H1 (cell line): ENCODE measurements at regions not wholly inside any gene's neighbourhood (a gene's known extent, or its start where the extent isn't known, plus 50 kb on each side); places are given as distances from the start of the nearest gene placed in this dataset.

ENCODE experiments used
- CTCF ChIA-PET: fragments of 300-600 bp; sonication (Branson Sonifier 250); formaldehyde crosslinking; loops from one replicate; lab custom pipeline; 2021; ENCODE audit not compliant: partially characterized antibody; lab: Charles Lee
- POLR2A ChIA-PET: fragments of 300-600 bp; sonication (Branson Sonifier 250); formaldehyde crosslinking; loops from one replicate; lab custom pipeline; 2021; ENCODE audit warnings: inconsistent platforms; ENCODE audit not compliant: partially characterized antibody; lab: Charles Lee
- DNase-seq, 2 experiments: peaks; one replicate each; pipeline versions ENCODE4 v3.0.0 to v3.0.0-alpha.2; 2010 to 2022; ENCODE audit warnings: low spot score in 2 of 2, low read depth in 1 of 2, mixed read lengths in 1 of 2
- FAIRE-seq: peaks from 2 replicates; lab custom pipeline; 2011; peaks lifted over from hg19 to GRCh38; lab: Jason Lieb, UNC
- H2AFZ ChIP-seq: 2 replicates; pipeline ENCODE4 v1.8.1; 2012; ENCODE audit warnings: low read length, inconsistent platforms
- H2AK5ac ChIP-seq: 2 replicates; pipeline ENCODE4 v1.6.1; 2013; ENCODE audit warnings: low read depth, low read length
- H2BK120ac ChIP-seq: replicated peaks from 2 replicates; pipeline ENCODE3; 2013; ENCODE audit warnings: low read depth, low read length, inconsistent platforms
- H2BK12ac ChIP-seq: 2 replicates; pipeline ENCODE4 v1.6.1; 2013; ENCODE audit warnings: low read depth, low read length
- H2BK15ac ChIP-seq: 2 replicates; pipeline ENCODE4 v1.6.1; 2013; ENCODE audit warnings: low read length
- H2BK20ac ChIP-seq: 2 replicates; pipeline ENCODE4 v1.6.1; 2013; ENCODE audit warnings: low read length
- H2BK5ac ChIP-seq: 2 replicates; pipeline ENCODE4 v1.6.1; 2013; ENCODE audit warnings: low read depth, low read length
- H3K14ac ChIP-seq: 2 replicates; pipeline ENCODE4 v1.6.1; 2013; ENCODE audit warnings: inconsistent platforms; ENCODE audit not compliant: insufficient read length
- H3K18ac ChIP-seq: 2 replicates; pipeline ENCODE4 v1.6.1; 2013; ENCODE audit warnings: low read length; ENCODE audit errors: extremely low read depth
- H3K23ac ChIP-seq: 2 replicates; pipeline ENCODE4 v1.6.1; 2013; ENCODE audit warnings: inconsistent platforms; ENCODE audit not compliant: insufficient read length
- H3K23me2 ChIP-seq: 2 replicates; pipeline ENCODE4 v1.6.1; 2013; ENCODE audit warnings: low read depth, low read length
- H3K27ac ChIP-seq: 2 replicates; pipeline ENCODE4 v1.6.1; 2011; ENCODE audit warnings: low read depth, low read length, inconsistent platforms
- H3K27me3 ChIP-seq, 4 experiments: replicated peaks in 1 of 4; 1 replicate in 1 of 4; 2 replicates in 3 of 4; pipeline versions ENCODE4 v1.6.1 to v1.8.1; 2011 to 2013; ENCODE audit warnings: low read length in 3 of 4, mild to moderate bottlenecking in 3 of 4, inconsistent platforms in 2 of 4, mixed read lengths in 2 of 4, moderate library complexity in 1 of 4; ENCODE audit not compliant: control insufficient read depth in 3 of 4, insufficient read depth in 3 of 4; ENCODE audit errors: extremely low read depth in 1 of 4
- H3K36me3 ChIP-seq, 4 experiments: 2 replicates each; pipeline versions ENCODE4 v1.6.1 to v1.8.1; 2011 to 2013; ENCODE audit warnings: mild to moderate bottlenecking in 4 of 4, low read length in 3 of 4, moderate library complexity in 2 of 4, control low read depth in 1 of 4, inconsistent platforms in 1 of 4; ENCODE audit not compliant: insufficient read depth in 4 of 4, control insufficient read depth in 2 of 4
- H3K4ac ChIP-seq: replicated peaks from 2 replicates; pipeline ENCODE3; 2013; ENCODE audit warnings: low read length, low read depth, mixed read lengths, inconsistent platforms; ENCODE audit not compliant: insufficient read length
- H3K4me1 ChIP-seq, 4 experiments: replicated peaks in 1 of 4; 1 replicate in 1 of 4; 2 replicates in 3 of 4; pipeline versions ENCODE4 v1.6.1 to v1.8.1; 2011 to 2013; ENCODE audit warnings: low read length in 3 of 4, inconsistent platforms in 2 of 4, mixed read lengths in 1 of 4; ENCODE audit not compliant: insufficient read depth in 4 of 4, control insufficient read depth in 3 of 4
- H3K4me2 ChIP-seq, 2 experiments: 2 replicates each; pipeline versions ENCODE4 v1.6.1 to v1.8.1; 2011 to 2013; ENCODE audit warnings: low read depth in 2 of 2, low read length in 2 of 2, control low read depth in 1 of 2, inconsistent platforms in 1 of 2, mild to moderate bottlenecking in 1 of 2; ENCODE audit not compliant: insufficient read depth in 1 of 2
- H3K4me3 ChIP-seq, 4 experiments: fragments of 200-600, 300-600 bp in 1 of 4; sonication (generic), shearing (Covaris generic), sonication (Bioruptor Twin) in 1 of 4; 2 replicates each; pipeline versions ENCODE4 v1.5.1 to v1.8.1; 2011 to 2016; ENCODE audit warnings: low read length in 4 of 4, low read depth in 3 of 4, control low read depth in 2 of 4, inconsistent platforms in 2 of 4, mild to moderate bottlenecking in 2 of 4, mixed read lengths in 1 of 4, moderate library complexity in 1 of 4; ENCODE audit not compliant: insufficient read depth in 2 of 4; ENCODE audit errors: extremely low read depth in 1 of 4
- H3K56ac ChIP-seq: replicated peaks from 2 replicates; pipeline ENCODE3; 2013; ENCODE audit warnings: low read depth, mild to moderate bottlenecking, mixed read lengths, low read length, inconsistent platforms; ENCODE audit not compliant: insufficient read length
- H3K79me1 ChIP-seq: 2 replicates; pipeline ENCODE4 v1.6.1; 2013; ENCODE audit warnings: low read depth, low read length, control low read depth
- H3K79me2 ChIP-seq, 2 experiments: 2 replicates each; pipeline versions ENCODE4 v1.6.1 to v1.8.1; 2012 to 2013; ENCODE audit warnings: low read length in 2 of 2, mild to moderate bottlenecking in 2 of 2, inconsistent platforms in 1 of 2; ENCODE audit not compliant: insufficient read depth in 2 of 2, control insufficient read depth in 1 of 2
- H3K9ac ChIP-seq, 4 experiments: replicated peaks in 1 of 4; 1 replicate in 1 of 4; 2 replicates in 3 of 4; pipeline versions ENCODE4 v1.6.1 to v1.8.1; 2011 to 2013; ENCODE audit warnings: low read depth in 3 of 4, low read length in 3 of 4, control low read depth in 2 of 4, mild to moderate bottlenecking in 2 of 4, moderate library complexity in 2 of 4, inconsistent platforms in 1 of 4; ENCODE audit errors: extremely low read depth in 1 of 4
- H3K9me3 ChIP-seq, 2 experiments: 2 replicates each; pipeline versions ENCODE4 v1.6.1 to v1.8.1; 2012 to 2013; ENCODE audit warnings: mild to moderate bottlenecking in 2 of 2, moderate library complexity in 2 of 2, control low read depth in 1 of 2, inconsistent platforms in 1 of 2, low read depth in 1 of 2, low read length in 1 of 2, mixed read lengths in 1 of 2; ENCODE audit not compliant: insufficient read depth in 2 of 2
- H4K20me1 ChIP-seq, 2 experiments: replicated peaks in 1 of 2; 2 replicates each; pipeline versions ENCODE3 to v1.8.1; 2011 to 2013; ENCODE audit warnings: inconsistent platforms in 2 of 2, low read length in 2 of 2, mild to moderate bottlenecking in 1 of 2; ENCODE audit not compliant: insufficient read depth in 2 of 2, control insufficient read depth in 1 of 2
- H4K5ac ChIP-seq: 2 replicates; pipeline ENCODE4 v1.6.1; 2013; ENCODE audit warnings: low read length, low read depth, mixed read lengths, inconsistent platforms; ENCODE audit not compliant: insufficient read length
- H4K8ac ChIP-seq: 2 replicates; pipeline ENCODE4 v1.8.0; 2013; ENCODE audit warnings: mild to moderate bottlenecking, moderate library complexity, low read length, inconsistent platforms; ENCODE audit not compliant: insufficient read depth; ENCODE audit errors: extremely low read depth
- H4K91ac ChIP-seq: replicated peaks from 2 replicates; pipeline ENCODE3; 2013; ENCODE audit warnings: low read length, mixed read lengths, inconsistent platforms; ENCODE audit not compliant: insufficient read length
- ASH2L ChIP-seq: fragments of 200-600, 300-600 bp; sonication (generic); IDR thresholded peaks from one replicate; pipeline ENCODE4 v1.7.1; 2017; ENCODE audit warnings: low read length
- BCL11A ChIP-seq, 2 experiments: IDR thresholded peaks; one replicate each; pipeline ENCODE4 v1.6.1; 2011; ENCODE audit warnings: low read depth in 2 of 2, low read length in 2 of 2, mild to moderate bottlenecking in 2 of 2
- RBBP5 ChIP-seq: IDR thresholded peaks from 2 replicates; pipeline ENCODE4 v1.7.1; 2012; ENCODE audit warnings: low read depth, mild to moderate bottlenecking, inconsistent platforms, low read length, moderate library complexity, borderline replicate concordance
- TAF1 ChIP-seq: IDR thresholded peaks from 2 replicates; pipeline ENCODE4 v1.6.1; 2011; ENCODE audit warnings: mild to moderate bottlenecking, low read depth, low read length
- TAF7 ChIP-seq: optimal IDR thresholded peaks from 2 replicates; pipeline ENCODE3; 2011; ENCODE audit warnings: low read depth, mild to moderate bottlenecking, inconsistent platforms, low read length, moderate library complexity, borderline replicate concordance
- WGBS, 2 experiments: shearing (Covaris generic) in 1 of 2; methylation state at CpG; one replicate each; pipeline versions ENCODE4 v1.1.6 to v1.1.7; 2013 to 2015; ENCODE audit warnings: low lambda C conversion rate in 2 of 2, mixed read lengths in 2 of 2, inconsistent platforms in 1 of 2, low coverage in 1 of 2, missing lambda C conversion rate in 1 of 2; ENCODE audit not compliant: insufficient replicate concordance in 2 of 2, insufficient coverage in 1 of 2, insufficient read length in 1 of 2; ENCODE audit errors: extremely low coverage in 1 of 2, missing lambda C conversion rate in 1 of 2; 5-methylcytosine and 5-hydroxymethylcytosine counted together

- H2BK12ac ChIP-seq = no peak overlapping the region
- no peak overlapping the region for H3K4me3 ChIP-seq
- H3K14ac ChIP-seq = no peak overlapping the region
- H2BK15ac ChIP-seq = no peak overlapping the region
- no peaks in the 10 kb centered on the region for H3K9me3 ChIP-seq
- no peak overlapping the region for H2AK5ac ChIP-seq
- H3K27ac ChIP-seq = no peak overlapping the region
- no peak overlapping the region for H4K8ac ChIP-seq
- ChIA-PET POLR2A (no interaction called here), CTCF (no interaction called here)
- H4K91ac ChIP-seq = no peak overlapping the region
- H3K56ac ChIP-seq = no peak overlapping the region
- H2BK20ac ChIP-seq = no peak overlapping the region
- H3K79me2 ChIP-seq = no peaks in the 10 kb centered on the region
- WGBS, 2 experiments = 93% methylated on average over 2 of the region's 2 CpGs; no CpG with 5 or more reads in 1 of the 2 experiments
- no peak overlapping the region for H2BK5ac ChIP-seq
- H3K79me1 ChIP-seq = no peaks in the 10 kb centered on the region
- H3K23me2 ChIP-seq = no peaks in the 10 kb centered on the region
- FAIRE-seq (no peak), DNase-seq (no peak)
- H3K23ac ChIP-seq = no peak overlapping the region
- no peak overlapping the region for H2AFZ ChIP-seq
- no peak overlapping the region for H3K18ac ChIP-seq
- H3K9ac ChIP-seq = no peak overlapping the region
- H3K4me1 ChIP-seq = no peaks in the 10 kb centered on the region
- H3K4ac ChIP-seq = no peak overlapping the region
- H3K4me2 ChIP-seq = no peak overlapping the region
- H3K27me3 ChIP-seq = no peaks in the 10 kb centered on the region
- H3K36me3 ChIP-seq = no peaks in the 10 kb centered on the region
- H4K20me1 ChIP-seq = no peaks in the 10 kb centered on the region
- no peak overlapping the region for H4K5ac ChIP-seq
- H2BK120ac ChIP-seq = no peak overlapping the region
- TF ChIP-seq ASH2L = no peak
- TF ChIP-seq RBBP5 = no peak
- TF ChIP-seq BCL11A (IDR thresholded peaks at IDR 0.05; ENCODE audit: low read depth in 2 of 2, low read length in 2 of 2) = no peak
- TF ChIP-seq TAF7 = no peak
- TF ChIP-seq TAF1 = no peak
These were observed 310.4 kb downstream of the ZNF674 start for GRCh38 chrX:46234775-46235174.
